ENCODE measurements at regions not wholly inside any gene's neighbourhood (a gene's known extent, or its start where the extent isn't known, plus 50 kb on each side); places are given as distances from the start of the nearest gene placed in this dataset.

DNA sequence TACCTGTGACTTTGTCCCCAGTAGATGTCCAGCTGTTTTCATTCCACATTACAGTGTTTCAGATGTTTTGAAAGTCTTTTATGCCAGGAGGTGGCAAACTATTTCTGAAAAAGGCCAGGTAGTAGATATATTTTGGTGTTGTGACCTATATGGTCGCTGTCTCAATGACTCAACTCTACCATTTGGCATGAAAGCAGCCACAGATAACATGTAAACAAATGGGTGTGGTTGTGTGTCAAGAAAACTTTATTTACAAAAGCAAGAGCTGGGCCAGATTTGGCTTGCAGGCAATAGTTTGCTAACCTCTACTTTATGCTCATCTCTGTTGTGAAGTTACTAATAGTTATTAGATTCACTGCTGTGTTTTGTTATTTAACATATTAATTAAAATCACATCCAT is 728.7 kb upstream of the EEF2KMT start:
- Histone ChIP-seq H3K27me3 (ENCODE audit: control insufficient read depth, insufficient read depth, low read length) (no peaks in the 10 kb centered on the region), H3K4me2 (ENCODE audit: extremely low read depth, insufficient read depth, low read length) (no peak overlapping the region), H3K4me3 (replicated peaks in 1 of 4; ENCODE audit: control extremely low read depth in 1 of 4, insufficient read depth in 1 of 4, low read depth in 3 of 4, low read length in 4 of 4) (no peak overlapping the region), H3K27ac (ENCODE audit: insufficient read depth, low read length) (no peak overlapping the region), H3K9me3 (ENCODE audit: control insufficient read depth, insufficient read depth, low read depth, low read length) (no peaks in the 10 kb centered on the region), H3K36me3 (ENCODE audit: control insufficient read depth, insufficient read depth, low read length) (no peaks in the 10 kb centered on the region), H3K79me2 (ENCODE audit: control insufficient read depth, insufficient read depth, low read length) (no peaks in the 10 kb centered on the region), H3K4me1 (ENCODE audit: control insufficient read depth, extremely low read depth, insufficient read depth, low read length) (no peaks in the 10 kb centered on the region), H2AFZ (ENCODE audit: low read length) (no peak overlapping the region), H4K20me1 (ENCODE audit: control insufficient read depth, extremely low read depth, insufficient read depth, low read length) (no peaks in the 10 kb centered on the region), H3K9ac (ENCODE audit: insufficient read depth, low read length) (no peak overlapping the region)
- DNase-seq (ENCODE audit: low read depth in 2 of 2), result no peak
- no peak for TF ChIP-seq EZH2 (IDR thresholded peaks at IDR 0.05; ENCODE audit: low read length, missing control alignments)
- no peak for TF ChIP-seq CTCF (conservative IDR thresholded peaks at IDR 0.05 in 1 of 2, IDR thresholded peaks at IDR 0.05 in 1 of 2; ENCODE audit: low read depth in 1 of 2, low read length in 2 of 2)

DNA sequence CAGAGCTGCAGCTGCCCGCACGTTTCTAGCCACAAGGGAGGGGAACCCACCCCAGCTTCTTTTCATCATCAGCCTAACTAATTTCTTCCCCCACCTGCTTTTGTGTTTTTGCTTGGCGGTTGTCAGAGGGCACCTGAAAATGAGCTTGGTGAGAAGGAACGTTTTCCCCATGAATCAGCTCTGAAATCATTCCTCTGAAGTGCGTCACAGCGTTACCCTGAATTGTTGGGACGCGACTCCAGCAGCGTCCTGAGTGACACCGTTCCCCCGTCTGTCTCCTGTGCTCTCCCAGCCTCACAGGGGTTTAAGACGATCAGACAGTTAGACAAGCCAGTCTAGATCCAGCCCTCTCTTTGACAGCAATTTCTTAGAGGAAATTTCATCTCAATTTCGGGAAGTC is 722.9 kb upstream of the EEF2KMT start:
- H3K79me2 ChIP-seq (ENCODE audit: control insufficient read depth, insufficient read depth, low read length), result no peaks in the 10 kb centered on the region
- TF ChIP-seq EZH2 (IDR thresholded peaks at IDR 0.05; ENCODE audit: low read length, missing control alignments) (no peak), CTCF (conservative IDR thresholded peaks at IDR 0.05 in 1 of 2, IDR thresholded peaks at IDR 0.05 in 1 of 2; ENCODE audit: low read depth in 1 of 2, low read length in 2 of 2) (no peak)
- H2AFZ ChIP-seq (ENCODE audit: low read length), result no peak overlapping the region
- no peaks in the 10 kb centered on the region for H3K27me3 ChIP-seq (ENCODE audit: control insufficient read depth, insufficient read depth, low read length)
- H4K20me1 ChIP-seq (ENCODE audit: control insufficient read depth, extremely low read depth, insufficient read depth, low read length), result no peaks in the 10 kb centered on the region
- H3K4me1 ChIP-seq (ENCODE audit: control insufficient read depth, extremely low read depth, insufficient read depth, low read length), result no peaks in the 10 kb centered on the region
- no peaks in the 10 kb centered on the region for H3K9me3 ChIP-seq (ENCODE audit: control insufficient read depth, insufficient read depth, low read depth, low read length)
- H3K9ac ChIP-seq (ENCODE audit: insufficient read depth, low read length), result no peak overlapping the region
- H3K4me3 ChIP-seq (replicated peaks in 1 of 4; ENCODE audit: control extremely low read depth in 1 of 4, insufficient read depth in 1 of 4, low read depth in 3 of 4, low read length in 4 of 4), result no peak overlapping the region
- H3K27ac ChIP-seq (ENCODE audit: insufficient read depth, low read length), result no peak overlapping the region
- H3K36me3 ChIP-seq (ENCODE audit: control insufficient read depth, insufficient read depth, low read length), result no peaks in the 10 kb centered on the region
- no peak overlapping the region for H3K4me2 ChIP-seq (ENCODE audit: extremely low read depth, insufficient read depth, low read length)
- DNase-seq (ENCODE audit: low read depth in 2 of 2), result peak in 1 of 2 donors; percentile 64

GRCh38 chr16:5815570-5816237 is 718.1 kb upstream of the EEF2KMT start:
- no peak for DNase-seq (ENCODE audit: low read depth in 2 of 2)

More at GRCh38 chr16:5815570-5816237, 718.1 kb upstream of the EEF2KMT start:
- Histone ChIP-seq H3K36me3 (ENCODE audit: control insufficient read depth, insufficient read depth, low read length) (no peaks in the 10 kb centered on the region), H3K9me3 (ENCODE audit: control insufficient read depth, insufficient read depth, low read depth, low read length) (no peaks in the 10 kb centered on the region), H3K4me1 (ENCODE audit: control insufficient read depth, extremely low read depth, insufficient read depth, low read length) (no peaks in the 10 kb centered on the region), H4K20me1 (ENCODE audit: control insufficient read depth, extremely low read depth, insufficient read depth, low read length) (no peaks in the 10 kb centered on the region), H3K4me2 (ENCODE audit: extremely low read depth, insufficient read depth, low read length) (no peak overlapping the region), H3K9ac (ENCODE audit: insufficient read depth, low read length) (no peak overlapping the region), H3K4me3 (replicated peaks in 1 of 4; ENCODE audit: control extremely low read depth in 1 of 4, insufficient read depth in 1 of 4, low read depth in 3 of 4, low read length in 4 of 4) (no peak overlapping the region), H3K27ac (ENCODE audit: insufficient read depth, low read length) (no peak overlapping the region), H3K79me2 (ENCODE audit: control insufficient read depth, insufficient read depth, low read length) (no peaks in the 10 kb centered on the region), H2AFZ (ENCODE audit: low read length) (no peak overlapping the region), H3K27me3 (ENCODE audit: control insufficient read depth, insufficient read depth, low read length) (no peaks in the 10 kb centered on the region)
- no peak for TF ChIP-seq CTCF (conservative IDR thresholded peaks at IDR 0.05 in 1 of 2, IDR thresholded peaks at IDR 0.05 in 1 of 2; ENCODE audit: low read depth in 1 of 2, low read length in 2 of 2)
- TF ChIP-seq EZH2 (IDR thresholded peaks at IDR 0.05; ENCODE audit: low read length, missing control alignments), result no peak

All from fibroblast of lung (primary cell).